ENCODE measurements at regions not wholly inside any gene's neighbourhood (a gene's known extent, or its start where the extent isn't known, plus 50 kb on each side); places are given as distances from the start of the nearest gene placed in this dataset.

DNA sequence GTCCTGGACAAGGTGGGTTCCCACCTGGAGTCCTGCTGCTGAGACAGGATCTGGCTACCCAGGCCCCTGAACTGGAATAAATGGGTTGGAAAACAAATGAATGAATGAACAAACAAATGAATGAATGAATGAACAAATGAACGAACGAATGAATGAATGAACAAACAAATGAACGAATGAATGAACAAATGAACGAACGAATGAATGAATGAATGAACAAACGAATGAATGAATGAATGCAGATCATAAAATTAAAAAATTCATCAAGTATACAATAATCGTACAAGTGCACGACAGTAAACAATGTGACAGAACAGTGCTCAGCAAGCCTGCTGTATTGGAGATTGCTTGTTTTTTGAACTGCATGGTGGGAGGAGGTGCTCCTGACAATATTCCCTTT lies 2097.1 kb downstream of the MAT2B start:
- TF ChIP-seq MAX (IDR thresholded peaks at IDR 0.05; ENCODE audit: low read depth, low read length) (no peak), POLR2A (IDR thresholded peaks at IDR 0.05; ENCODE audit: extremely low read depth, insufficient read length) (no peak)
- TF ChIP-seq, protein P1, sequence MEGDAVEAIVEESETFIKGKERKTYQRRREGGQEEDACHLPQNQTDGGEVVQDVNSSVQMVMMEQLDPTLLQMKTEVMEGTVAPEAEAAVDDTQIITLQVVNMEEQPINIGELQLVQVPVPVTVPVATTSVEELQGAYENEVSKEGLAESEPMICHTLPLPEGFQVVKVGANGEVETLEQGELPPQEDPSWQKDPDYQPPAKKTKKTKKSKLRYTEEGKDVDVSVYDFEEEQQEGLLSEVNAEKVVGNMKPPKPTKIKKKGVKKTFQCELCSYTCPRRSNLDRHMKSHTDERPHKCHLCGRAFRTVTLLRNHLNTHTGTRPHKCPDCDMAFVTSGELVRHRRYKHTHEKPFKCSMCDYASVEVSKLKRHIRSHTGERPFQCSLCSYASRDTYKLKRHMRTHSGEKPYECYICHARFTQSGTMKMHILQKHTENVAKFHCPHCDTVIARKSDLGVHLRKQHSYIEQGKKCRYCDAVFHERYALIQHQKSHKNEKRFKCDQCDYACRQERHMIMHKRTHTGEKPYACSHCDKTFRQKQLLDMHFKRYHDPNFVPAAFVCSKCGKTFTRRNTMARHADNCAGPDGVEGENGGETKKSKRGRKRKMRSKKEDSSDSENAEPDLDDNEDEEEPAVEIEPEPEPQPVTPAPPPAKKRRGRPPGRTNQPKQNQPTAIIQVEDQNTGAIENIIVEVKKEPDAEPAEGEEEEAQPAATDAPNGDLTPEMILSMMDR (IDR thresholded peaks at IDR 0.05; ENCODE audit: low read depth, low read length) = no peak

All from NB4 (cell line).